Psoas muscle (tissue), 7 donors: ENCODE measurements at regions not wholly inside any gene's neighbourhood (a gene's known extent, or its start where the extent isn't known, plus 50 kb on each side); places are given as distances from the start of the nearest gene placed in this dataset.
A peak's percentile ranks its signal among the peaks of the same experiment; 100 is the strongest.
"Not testable (repeated sequence)": the region's sequence is repeated elsewhere in the genome, so short reads cannot be mapped to it uniquely, and the experiment has no call there.

ENCODE experiments used
- ATAC-seq, 4 donors: fragments of 200-7000 bp; cut with Tn5 transposase; one replicate each; pipeline ENCODE4 v1.9.1; 2020; ENCODE audit warnings: moderate library complexity in 3 of 4, mild to moderate bottlenecking in 2 of 4
- DNase-seq, 2 donors: peaks; one replicate each; pipeline ENCODE4 v3.0.0-alpha.2; 2020
- H3K27ac ChIP-seq: fragments of 200-600 bp; one replicate; pipeline ENCODE4 v1.8.0; 2022
- H3K27me3 ChIP-seq, 3 donors: fragments of 200-600 bp in 1 of 3; one replicate each; pipeline versions ENCODE4 v1.6.1 to v1.8.0; 2013 to 2022; ENCODE audit warnings: low read length in 2 of 3, mild to moderate bottlenecking in 2 of 3, moderate library complexity in 1 of 3; ENCODE audit not compliant: insufficient read depth in 3 of 3
- H3K36me3 ChIP-seq, 2 donors: fragments of 200-600 bp in 1 of 2; one replicate each; pipeline versions ENCODE4 v1.6.1 to v1.8.0; 2013 to 2022; ENCODE audit warnings: low read depth in 1 of 2, mild to moderate bottlenecking in 1 of 2, moderate library complexity in 1 of 2; ENCODE audit not compliant: insufficient read depth in 1 of 2
- H3K4me1 ChIP-seq: fragments of 200-600 bp; one replicate; pipeline ENCODE4 v1.8.0; 2022
- H3K4me3 ChIP-seq: fragments of 200-600 bp; one replicate; pipeline ENCODE4 v1.8.0; 2022; ENCODE audit warnings: mild to moderate bottlenecking
- H3K9me3 ChIP-seq: fragments of 200-600 bp; one replicate; pipeline ENCODE4 v1.8.0; 2022
- CTCF ChIP-seq: fragments of 200-600 bp; IDR thresholded peaks from one replicate; pipeline ENCODE4 v1.8.0; 2022; ENCODE audit warnings: antibody characterized with exemption
- WGBS, 3 donors: extraction: QIAGEN DNeasy Blood & Tissue Kit; methylation state at CpG; one replicate each; pipeline versions ENCODE4 v1.1.6 to v1.1.7; 2013; 5-methylcytosine and 5-hydroxymethylcytosine counted together
- intact Hi-C, 2 donors: fragments of 100-400 bp; cut with DNase I; formaldehyde crosslinking; loops; one replicate each; pipeline versions ENCODE4 v1.11.0 to v1.14.2; 2022
- donor health status: healthy with polysubstance abuse.
- donor health status: DM: no; HTN: no; CAD: no; lungs with moderate emphysema.
- donor health status: Bipolar disorder and iron deficiency.
- donor health status: healthy.
- donor health status: DM: yes; HTN: yes; CAD: no.
- donor health status: DM: no; HTN: no; CAD: no.
- donor health status: DM: yes; HTN: yes; CAD: no.

DNA sequence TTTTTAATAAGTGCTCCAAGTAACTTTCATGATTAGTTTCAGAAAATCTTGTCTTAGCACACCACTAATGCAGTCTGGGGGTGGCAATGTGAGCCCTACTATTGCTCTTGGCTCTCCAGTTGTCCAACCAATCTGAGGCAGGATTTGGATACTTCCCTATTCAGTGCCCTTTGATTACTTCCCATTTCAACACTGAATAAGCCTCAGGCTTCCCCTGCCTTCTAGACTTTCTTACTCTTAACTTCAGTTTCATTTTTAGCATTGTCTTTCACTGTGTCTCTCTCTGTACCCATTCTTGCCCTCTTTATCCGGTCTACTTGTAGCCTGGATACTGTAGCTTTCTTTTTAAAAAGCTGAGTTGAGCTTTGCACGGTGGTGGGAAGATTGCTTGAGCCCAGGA, 186.1 kb downstream of the C9orf152 start:
- Histone ChIP-seq H3K36me3 (no peaks in the 10 kb centered on the region), H3K4me1 (peaks cover under 1% of the 10 kb centered on the region), H3K27ac (no peak overlapping the region), H3K27me3 (no peaks in the 10 kb centered on the region), H3K4me3 (no peak overlapping the region), H3K9me3 (no peaks in the 10 kb centered on the region)
- TF ChIP-seq CTCF: no peak
- intact Hi-C loops: no loop called here
- DNase-seq: no peak
- no peak for ATAC-seq
- WGBS, 3 donors: 76 to 85% (median 83%) methylated on average over 2 of the region's 2 CpGs

- WGBS, 3 donors: 93 to 97% (median 97%) methylated on average over 8 of the region's 8 CpGs
These were observed 184.7 kb downstream of the C9orf152 start for GRCh38 chr9:110023221-110023620.

GRCh38 chr9:110025551-110026170, 182.3 kb downstream of the C9orf152 start:
- Histone ChIP-seq H3K9me3 (no peaks in the 10 kb centered on the region), H3K27ac (no peak overlapping the region), H3K4me3 (no peak overlapping the region), H3K36me3 (no peaks in the 10 kb centered on the region), H3K27me3 (no peaks in the 10 kb centered on the region), H3K4me1 (peaks cover 16% of the 10 kb centered on the region)
- no peak for TF ChIP-seq CTCF
- no peak for ATAC-seq
- 90 to 95% (median 91%) methylated on average over 4 of the region's 4 CpGs for WGBS, 3 donors
- intact Hi-C loops: no loop called here
- no peak for DNase-seq

More at GRCh38 chr9:110023221-110023620, 184.7 kb downstream of the C9orf152 start:
- H3K4me1 ChIP-seq, H3K27me3 ChIP-seq, H3K27ac ChIP-seq, ATAC-seq, H3K4me3 ChIP-seq, H3K36me3 ChIP-seq, intact Hi-C loops, H3K9me3 ChIP-seq, DNase-seq: not testable (repeated sequence)

GRCh38 chr9:110027671-110028081, 180.3 kb downstream of the C9orf152 start:
- Histone ChIP-seq H3K9me3 (no peaks in the 10 kb centered on the region), H3K27ac (peak overlapping the region; percentile 10), H3K4me1 (peaks cover 17% of the 10 kb centered on the region), H3K36me3 (no peaks in the 10 kb centered on the region), H3K27me3 (no peaks in the 10 kb centered on the region), H3K4me3 (no peak overlapping the region)
- intact Hi-C loops: no loop called here
- 24 to 40% (median 31%) methylated on average over 6 of the region's 6 CpGs for WGBS, 3 donors
- ATAC-seq (peak in 1 of 4 donors; percentile 45), DNase-seq (no peak)
- TF ChIP-seq CTCF: no peak

DNA sequence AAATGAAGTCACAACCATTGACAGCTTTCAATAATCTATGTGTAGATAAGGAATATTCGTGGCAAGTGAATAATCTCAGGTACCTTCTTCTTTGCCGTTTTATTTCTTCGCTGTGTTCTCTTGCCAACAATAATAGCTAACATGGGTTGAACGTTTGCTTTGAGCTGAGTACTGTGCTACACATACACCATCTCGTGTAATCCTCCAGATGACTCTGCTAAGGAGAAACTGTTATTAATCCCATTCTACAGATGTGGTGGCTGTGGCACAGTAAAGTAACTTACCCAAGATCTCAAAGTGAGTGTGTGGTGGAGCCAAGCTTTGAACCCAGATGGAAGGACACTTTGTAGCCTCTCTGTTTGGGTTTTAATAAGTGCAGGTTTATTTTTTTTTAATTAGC, 179.7 kb downstream of the C9orf152 start:
- DNase-seq (no peak), ATAC-seq (no peak)
- Histone ChIP-seq H3K9me3 (no peaks in the 10 kb centered on the region), H3K4me3 (no peak overlapping the region), H3K4me1 (peaks cover 17% of the 10 kb centered on the region), H3K27ac (no peak overlapping the region), H3K27me3 (no peaks in the 10 kb centered on the region), H3K36me3 (no peaks in the 10 kb centered on the region)
- 77% methylated on average over 5 of the region's 5 CpGs for WGBS, 3 donors
- no peak for TF ChIP-seq CTCF
- intact Hi-C loops: no loop called here
